ENCODE measurements at regions not wholly inside any gene's neighbourhood (a gene's known extent, or its start where the extent isn't known, plus 50 kb on each side); places are given as distances from the start of the nearest gene placed in this dataset.

GRCh38 chr22:27283714-27284113, 517.8 kb downstream of the MN1 start:
- WGBS, 2 donors = 85 to 93% methylated on average over 6 of the region's 6 CpGs
- Histone ChIP-seq H3K4me1 (no peaks in the 10 kb centered on the region), H3K36me3 (no peaks in the 10 kb centered on the region), H3K27ac (no peak overlapping the region), H3K4me3 (replicated peaks in 1 of 3) (no peak overlapping the region), H3K9me3 (no peaks in the 10 kb centered on the region), H3K27me3 (no peaks in the 10 kb centered on the region)
- DNase-seq = no peak
- intact Hi-C loops (cut with DNase I) = no loop called here
- TF ChIP-seq POLR2A (IDR thresholded peaks at IDR 0.05) (no peak), CTCF (IDR thresholded peaks at IDR 0.05) (no peak)

GRCh38 chr22:27284324-27284723, 517.2 kb downstream of the MN1 start:
- H3K27ac ChIP-seq = no peak overlapping the region
- TF ChIP-seq CTCF (IDR thresholded peaks at IDR 0.05) (no peak), POLR2A (IDR thresholded peaks at IDR 0.05) (no peak)
- 92% methylated on average over 7 of the region's 7 CpGs for WGBS, 2 donors

GRCh38 chr22:27286711-27287110, 514.8 kb downstream of the MN1 start:
- TF ChIP-seq POLR2A (IDR thresholded peaks at IDR 0.05) (no peak), CTCF (IDR thresholded peaks at IDR 0.05) (no peak)
- Histone ChIP-seq H3K4me3 (replicated peaks in 1 of 3) (no peak overlapping the region), H3K4me1 (no peaks in the 10 kb centered on the region), H3K27ac (no peak overlapping the region), H3K27me3 (no peaks in the 10 kb centered on the region), H3K9me3 (no peaks in the 10 kb centered on the region), H3K36me3 (no peaks in the 10 kb centered on the region)
- no peak for DNase-seq
- intact Hi-C loops (cut with DNase I) = no loop called here
- 90 to 91% methylated on average over 5 of the region's 5 CpGs for WGBS, 2 donors

More at GRCh38 chr22:27284324-27284723, 517.2 kb downstream of the MN1 start:
- Histone ChIP-seq H3K4me3 (replicated peaks in 1 of 3) (no peak overlapping the region), H3K36me3 (no peaks in the 10 kb centered on the region), H3K27me3 (no peaks in the 10 kb centered on the region), H3K9me3 (no peaks in the 10 kb centered on the region), H3K4me1 (no peaks in the 10 kb centered on the region)
- DNase-seq = no peak
- intact Hi-C loops (cut with DNase I) = no loop called here

GRCh38 chr22:27292542-27293299, 508.8 kb downstream of the MN1 start:
- no peaks in the 10 kb centered on the region for H3K4me1 ChIP-seq
- no peaks in the 10 kb centered on the region for H3K9me3 ChIP-seq
- intact Hi-C loops (cut with DNase I) = no loop called here
- no peak for TF ChIP-seq POLR2A (IDR thresholded peaks at IDR 0.05)
- TF ChIP-seq CTCF (IDR thresholded peaks at IDR 0.05) = no peak
- no peaks in the 10 kb centered on the region for H3K36me3 ChIP-seq
- H3K27me3 ChIP-seq = no peaks in the 10 kb centered on the region
- DNase-seq = no peak
- no peak overlapping the region for H3K27ac ChIP-seq
- H3K4me3 ChIP-seq (replicated peaks in 1 of 3) = no peak overlapping the region
- 52 to 67% methylated on average over 6 to 7 of the region's 7 CpGs for WGBS, 2 donors

GRCh38 chr22:27293721-27294445, 507.7 kb downstream of the MN1 start:
- no peak overlapping the region for H3K27ac ChIP-seq
- no peak for TF ChIP-seq CTCF (IDR thresholded peaks at IDR 0.05)
- no peak for TF ChIP-seq POLR2A (IDR thresholded peaks at IDR 0.05)
- no peaks in the 10 kb centered on the region for H3K4me1 ChIP-seq
- H3K36me3 ChIP-seq = no peaks in the 10 kb centered on the region
- no peak overlapping the region for H3K4me3 ChIP-seq (replicated peaks in 1 of 3)
- intact Hi-C loops (cut with DNase I) = no loop called here
- H3K9me3 ChIP-seq = no peaks in the 10 kb centered on the region
- WGBS, 2 donors = 88 to 90% methylated on average over 12 of the region's 12 CpGs
- no peak for DNase-seq
- no peaks in the 10 kb centered on the region for H3K27me3 ChIP-seq
